ENCODE measurements at regions not wholly inside any gene's neighbourhood (a gene's known extent, or its start where the extent isn't known, plus 50 kb on each side); places are given as distances from the start of the nearest gene placed in this dataset.

- H3K4me3 ChIP-seq (ENCODE audit: low read depth, low read length), result no peak overlapping the region
- no peak for TF ChIP-seq CTCF (IDR thresholded peaks at IDR 0.05; ENCODE audit: control insufficient read depth, extremely low read depth, insufficient read depth)
- DNase-seq (ENCODE audit: low read depth), result no peak
Observed at GRCh38 chr11:119513131-119513805, 90.3 kb upstream of the THY1 start.

- H3K4me3 ChIP-seq (ENCODE audit: low read depth, low read length), result no peak overlapping the region
- TF ChIP-seq CTCF (IDR thresholded peaks at IDR 0.05; ENCODE audit: control insufficient read depth, extremely low read depth, insufficient read depth), result no peak
- DNase-seq (ENCODE audit: low read depth), result no peak
Observed at GRCh38 chr11:119512369-119512768, 89.4 kb upstream of the THY1 start.

GRCh38 chr11:119511614-119512306 is 88.8 kb upstream of the THY1 start:
- DNase-seq (ENCODE audit: low read depth), result no peak
- TF ChIP-seq CTCF (IDR thresholded peaks at IDR 0.05; ENCODE audit: control insufficient read depth, extremely low read depth, insufficient read depth), result no peak
- H3K4me3 ChIP-seq (ENCODE audit: low read depth, low read length), result no peak overlapping the region

- no peak for DNase-seq (ENCODE audit: low read depth)
- TF ChIP-seq CTCF (IDR thresholded peaks at IDR 0.05; ENCODE audit: control insufficient read depth, extremely low read depth, insufficient read depth), result no peak
- no peak overlapping the region for H3K4me3 ChIP-seq (ENCODE audit: low read depth, low read length)
Observed at GRCh38 chr11:119509969-119510401, 87.0 kb upstream of the THY1 start.

- no peak for TF ChIP-seq CTCF (IDR thresholded peaks at IDR 0.05; ENCODE audit: control insufficient read depth, extremely low read depth, insufficient read depth)
- no peak for DNase-seq (ENCODE audit: low read depth)
- H3K4me3 ChIP-seq (ENCODE audit: low read depth, low read length), result no peak overlapping the region
Observed at GRCh38 chr11:119509282-119509841, 86.4 kb upstream of the THY1 start.

GRCh38 chr11:119506436-119506835 is 83.5 kb upstream of the THY1 start:
- TF ChIP-seq CTCF (IDR thresholded peaks at IDR 0.05; ENCODE audit: control insufficient read depth, extremely low read depth, insufficient read depth), result no peak
- no peak overlapping the region for H3K4me3 ChIP-seq (ENCODE audit: low read depth, low read length)
- DNase-seq (ENCODE audit: low read depth), result no peak

Data from LNCaP clone FGC (cell line).